GM12891 (cell line): ENCODE measurements at regions not wholly inside any gene's neighbourhood (a gene's known extent, or its start where the extent isn't known, plus 50 kb on each side); places are given as distances from the start of the nearest gene placed in this dataset.

Source experiments
- DNase-seq: peaks from one replicate; pipeline ENCODE4 v3.0.0; 2011; ENCODE audit warnings: low spot score; ENCODE audit not compliant: insufficient read length
- FAIRE-seq: peaks from 2 replicates; lab custom pipeline; 2011; peaks lifted over from hg19 to GRCh38; lab: Jason Lieb, UNC
- PAX5 ChIP-seq: IDR thresholded peaks from 2 replicates; pipeline ENCODE4 v1.6.1; 2011; ENCODE audit warnings: low read length, moderate library complexity, mild to moderate bottlenecking; ENCODE audit not compliant: insufficient read depth, severe bottlenecking
- POLR2A ChIP-seq: IDR thresholded peaks from 2 replicates; pipeline ENCODE4 v1.6.1; 2011; ENCODE audit warnings: low read depth, low read length, control low read depth
- POLR2AphosphoS5 ChIP-seq: IDR thresholded peaks from 2 replicates; pipeline ENCODE4 v1.6.1; 2011; ENCODE audit warnings: low read depth, low read length, control low read depth
- POU2F2 ChIP-seq: IDR thresholded peaks from 2 replicates; pipeline ENCODE4 v1.6.1; 2011; ENCODE audit warnings: low read depth, mild to moderate bottlenecking, control low read depth, low read length, moderate library complexity
- SPI1 ChIP-seq: IDR thresholded peaks from 2 replicates; pipeline ENCODE4 v1.6.1; 2011; ENCODE audit warnings: low read depth, low read length, control low read depth
- TAF1 ChIP-seq: IDR thresholded peaks from 2 replicates; pipeline ENCODE4 v1.6.1; 2011; ENCODE audit warnings: low read depth, low read length, control low read depth

DNA sequence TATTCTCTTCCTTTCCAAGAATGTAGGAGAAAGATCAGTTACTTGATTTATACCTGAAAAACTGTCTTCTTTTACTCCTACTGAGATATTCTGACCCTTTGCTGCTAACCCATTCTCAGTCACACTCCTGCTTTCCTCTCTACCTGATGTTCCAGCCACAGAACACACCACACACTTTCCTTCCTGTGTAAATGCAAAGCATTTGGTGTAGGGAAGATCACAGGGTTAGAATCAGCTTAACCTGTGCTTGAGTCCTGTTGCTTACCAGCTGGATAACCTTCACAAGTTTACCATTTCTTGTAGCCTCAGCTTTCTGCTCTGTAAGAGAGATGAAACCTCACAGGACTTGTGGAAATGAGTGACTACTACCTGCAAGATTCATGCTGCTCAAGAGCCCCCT, 489.8 kb upstream of the GOLIM4 start:
- FAIRE-seq: no peak
- no peak for TF ChIP-seq POU2F2
- TF ChIP-seq TAF1: no peak
- no peak for TF ChIP-seq PAX5
- no peak for TF ChIP-seq POLR2AphosphoS5
- TF ChIP-seq SPI1: no peak
- no peak for TF ChIP-seq POLR2A
- no peak for DNase-seq

DNA sequence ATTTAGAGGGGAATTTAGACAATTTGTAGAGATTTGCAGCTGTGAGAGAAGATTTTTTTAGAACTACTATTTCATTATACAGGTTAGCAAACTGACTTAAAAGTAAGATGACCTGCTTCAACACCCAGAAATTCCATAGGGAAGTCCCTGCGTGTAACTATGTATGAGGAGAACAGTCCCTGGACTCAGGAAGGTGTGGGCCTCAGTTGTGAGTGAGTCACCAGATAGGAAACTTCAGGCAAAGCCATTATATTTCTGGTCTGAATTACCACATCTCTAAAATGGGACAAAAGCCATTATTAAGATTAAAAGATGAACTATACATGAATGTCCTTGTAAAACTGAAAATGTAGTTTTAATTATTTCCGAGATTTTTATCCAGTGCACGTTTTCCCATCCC, 488.3 kb upstream of the GOLIM4 start:
- TF ChIP-seq PAX5: no peak
- TF ChIP-seq POU2F2: no peak
- no peak for TF ChIP-seq SPI1
- TF ChIP-seq POLR2A: no peak
- TF ChIP-seq TAF1: no peak
- no peak for TF ChIP-seq POLR2AphosphoS5
- DNase-seq: no peak
- FAIRE-seq: no peak

DNA sequence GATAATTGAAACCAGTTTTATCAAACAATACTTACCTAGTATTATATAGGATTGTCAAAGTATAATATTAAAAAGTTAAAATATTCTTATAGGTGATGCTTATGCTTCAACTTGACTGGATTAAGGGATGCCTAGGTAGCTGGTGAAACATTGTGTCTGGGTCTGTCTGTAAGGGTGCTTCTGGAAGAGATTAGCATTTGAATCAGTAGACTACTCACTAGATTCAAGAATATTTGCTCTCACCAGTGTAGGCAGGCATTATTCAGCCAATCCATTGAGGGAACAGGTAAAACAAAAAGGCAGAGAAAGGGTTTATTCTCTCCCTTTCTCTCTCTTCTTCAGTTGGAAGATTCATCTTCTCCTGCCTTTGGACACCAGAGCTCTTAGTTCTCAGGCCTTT, 486.8 kb upstream of the GOLIM4 start:
- no peak for TF ChIP-seq SPI1
- no peak for TF ChIP-seq PAX5
- no peak for TF ChIP-seq TAF1
- no peak for TF ChIP-seq POLR2AphosphoS5
- no peak for TF ChIP-seq POU2F2
- no peak for TF ChIP-seq POLR2A
- no peak for FAIRE-seq
- DNase-seq: no peak

DNA sequence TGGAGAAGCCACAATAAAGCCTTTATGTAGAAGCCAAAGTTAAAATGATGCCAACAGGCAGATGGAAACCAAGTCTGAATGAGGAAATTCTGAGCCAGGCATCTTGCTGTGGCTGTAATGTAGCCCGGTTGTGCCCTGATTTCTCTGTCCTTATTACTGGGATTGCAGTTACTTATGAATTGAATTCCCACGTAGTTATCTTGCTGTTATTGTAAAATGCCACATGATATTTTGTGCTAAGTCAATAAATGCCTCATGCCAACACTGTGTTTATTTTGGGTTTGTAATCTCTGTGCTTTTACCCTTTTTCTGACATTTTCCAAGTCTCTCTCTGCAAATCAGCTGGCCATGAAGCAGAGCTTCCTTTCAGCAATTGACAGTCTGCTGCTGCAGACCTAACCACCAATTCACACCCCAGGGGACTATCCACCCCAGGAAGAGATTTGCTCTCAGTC, 486.1 kb upstream of the GOLIM4 start:
- no peak for DNase-seq
- no peak for FAIRE-seq
- no peak for TF ChIP-seq POU2F2
- no peak for TF ChIP-seq POLR2A
- no peak for TF ChIP-seq SPI1
- no peak for TF ChIP-seq TAF1
- TF ChIP-seq PAX5: no peak

DNA sequence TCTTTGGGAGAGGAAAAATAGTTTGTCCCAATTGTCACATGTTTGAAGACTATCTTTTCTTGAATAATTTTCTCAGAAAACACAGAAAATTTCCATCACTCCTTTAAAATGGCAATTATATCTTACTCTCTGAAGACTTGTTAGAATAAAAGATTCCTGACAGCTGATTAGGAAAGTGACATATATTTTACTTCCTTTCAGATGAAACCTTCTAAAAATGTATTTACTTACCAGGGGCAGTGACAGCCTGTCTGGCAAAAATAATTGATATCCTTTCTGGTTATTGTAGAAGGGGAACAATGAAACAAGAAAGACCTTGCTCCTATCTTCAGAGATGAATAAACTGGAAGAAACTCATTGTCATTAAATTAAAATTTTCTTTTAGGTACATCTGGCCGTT, 483.3 kb upstream of the GOLIM4 start:
- no peak for DNase-seq
- no peak for FAIRE-seq
- TF ChIP-seq PAX5 (no peak), SPI1 (no peak), TAF1 (no peak), POLR2A (no peak), POLR2AphosphoS5 (no peak), POU2F2 (no peak)

DNA sequence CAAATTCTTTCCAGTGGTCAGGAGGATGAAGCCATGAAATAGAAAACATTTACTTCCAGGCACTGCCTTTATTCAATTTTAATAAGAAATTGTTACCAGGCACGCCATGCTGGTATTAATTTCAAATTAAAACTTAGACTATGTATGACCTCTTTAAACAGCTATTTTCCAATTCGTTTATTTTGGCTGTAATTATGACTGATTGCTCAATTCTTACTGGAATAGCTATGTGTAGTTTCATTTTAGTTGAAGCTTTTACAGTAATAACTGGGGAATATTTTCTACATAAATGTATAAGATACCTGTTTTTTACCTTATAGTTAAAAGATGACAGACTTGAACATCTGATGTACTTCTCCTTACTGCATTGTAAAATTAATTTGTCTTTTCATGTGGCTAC, 480.0 kb upstream of the GOLIM4 start:
- FAIRE-seq (no peak), DNase-seq (no peak)
- TF ChIP-seq SPI1: no peak
- no peak for TF ChIP-seq POU2F2
- TF ChIP-seq POLR2A: no peak
- no peak for TF ChIP-seq POLR2AphosphoS5
- no peak for TF ChIP-seq TAF1

DNA sequence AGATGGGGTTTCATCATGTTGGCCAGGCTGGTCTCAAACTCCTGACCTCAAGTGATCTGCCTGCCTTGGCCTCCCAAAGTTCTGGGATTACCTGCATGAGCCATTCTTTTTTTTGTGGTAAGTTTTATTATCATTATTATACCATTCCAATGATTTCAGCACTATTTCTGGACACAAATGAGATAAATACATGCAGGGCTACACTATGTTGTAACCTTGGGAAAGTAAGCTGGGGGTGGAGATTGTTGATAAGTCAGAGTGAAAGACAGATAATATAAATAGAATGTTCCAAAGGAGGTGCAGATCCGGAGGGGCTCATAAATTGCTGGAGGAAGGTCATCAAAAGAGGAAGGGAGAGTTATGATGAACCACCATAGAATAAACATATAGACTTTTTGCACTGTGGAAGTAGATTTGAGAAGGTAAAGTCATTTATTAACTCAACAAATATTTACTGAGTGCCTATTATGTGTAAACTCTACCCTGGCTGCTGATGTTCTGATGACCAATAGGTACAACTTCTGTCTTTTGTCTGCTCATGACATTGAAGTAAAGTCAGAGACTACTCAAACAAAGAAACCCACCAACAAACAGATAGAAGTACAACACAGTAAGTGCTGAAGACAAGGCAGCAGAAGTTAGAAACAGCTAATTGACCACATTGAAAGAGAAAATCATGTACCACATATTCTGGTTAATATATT, 478.9 kb upstream of the GOLIM4 start:
- DNase-seq (no peak), FAIRE-seq (no peak)
- TF ChIP-seq POLR2A (no peak), POLR2AphosphoS5 (no peak), TAF1 (no peak), POU2F2 (no peak), SPI1 (no peak), PAX5 (no peak)

DNA sequence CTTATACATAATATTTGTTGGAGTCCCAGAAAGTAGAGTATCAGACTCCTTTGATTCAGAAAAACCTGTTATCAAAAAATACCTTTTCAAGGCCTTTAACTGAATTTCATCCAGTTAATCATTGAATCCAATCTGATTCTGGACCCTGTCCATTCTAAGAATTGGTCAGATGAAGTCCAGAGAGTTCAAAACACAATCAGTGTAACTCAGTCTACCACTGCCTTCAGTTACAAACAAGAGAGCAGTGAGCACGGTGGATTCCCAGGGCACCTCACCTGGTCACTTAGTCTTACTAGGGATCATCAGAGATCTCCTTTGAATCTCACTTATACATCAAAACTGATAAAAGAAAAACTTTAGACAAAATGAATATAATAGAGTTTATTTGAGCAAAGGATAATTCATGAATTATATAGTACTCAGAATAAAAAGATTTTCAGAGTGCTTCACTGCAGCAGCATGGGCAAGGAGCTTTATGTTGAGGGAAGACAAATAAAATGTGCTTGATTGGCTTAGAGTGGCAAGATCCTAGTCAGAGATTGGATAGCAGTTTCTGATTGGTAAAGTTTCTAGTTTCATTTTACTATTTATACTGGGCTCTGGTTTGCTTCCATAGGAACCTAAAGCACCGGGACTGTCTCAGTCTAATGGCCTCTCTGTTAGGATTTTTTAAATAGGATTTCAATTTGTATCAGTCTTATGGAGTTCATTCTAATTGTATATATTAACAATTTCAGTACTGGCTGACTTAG, 474.9 kb upstream of the GOLIM4 start:
- no peak for DNase-seq
- TF ChIP-seq POLR2AphosphoS5 (no peak), SPI1 (no peak), POU2F2 (no peak), PAX5 (no peak), TAF1 (no peak), POLR2A (no peak)
- FAIRE-seq: no peak

DNA sequence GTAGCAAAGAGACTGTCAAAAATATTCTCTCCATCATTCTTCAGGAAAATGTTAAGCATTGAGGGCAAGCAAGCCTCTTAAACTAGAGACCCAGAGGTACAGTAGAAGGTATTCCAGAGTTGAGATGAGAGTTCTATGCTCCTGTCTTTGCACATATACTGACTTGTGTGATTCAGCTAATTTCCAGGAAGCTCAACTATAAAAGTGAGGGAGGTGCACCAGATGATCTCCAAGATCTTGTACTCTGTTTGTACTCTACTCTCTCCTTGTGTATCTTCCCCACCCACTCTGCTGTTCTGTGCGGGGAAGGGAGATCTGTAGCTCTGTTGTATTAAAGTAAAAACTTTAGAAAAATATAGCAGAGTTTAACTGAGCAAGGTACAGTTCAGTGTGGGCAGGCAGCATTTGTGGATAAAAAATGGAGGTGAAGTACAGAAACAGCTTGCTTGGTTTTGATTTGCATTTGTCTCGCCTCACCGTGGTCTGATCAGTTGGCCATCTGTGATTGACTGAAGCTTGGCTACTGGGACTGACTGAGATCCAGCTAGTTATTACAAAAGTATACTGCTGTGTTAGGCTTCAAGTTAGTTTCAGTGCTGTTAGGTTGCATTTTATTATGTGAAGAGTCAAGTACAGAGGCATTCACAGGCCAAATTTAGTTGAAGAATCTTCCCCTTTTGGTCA, 463.1 kb upstream of the GOLIM4 start:
- peak; percentile 13 for FAIRE-seq
- TF ChIP-seq POU2F2: no peak
- TF ChIP-seq SPI1: no peak
- TF ChIP-seq TAF1: no peak
- TF ChIP-seq POLR2AphosphoS5: no peak
- TF ChIP-seq PAX5: no peak
- TF ChIP-seq POLR2A: no peak
- no peak for DNase-seq
